DMS 273 (cell line): ENCODE measurements at regions not wholly inside any gene's neighbourhood (a gene's known extent, or its start where the extent isn't known, plus 50 kb on each side); places are given as distances from the start of the nearest gene placed in this dataset.

Experiments
- DNase-seq: peaks from one replicate; lab custom pipeline; 2025; ENCODE audit not compliant: unreplicated experiment; lab: John Stamatoyannopoulos, UW

DNA sequence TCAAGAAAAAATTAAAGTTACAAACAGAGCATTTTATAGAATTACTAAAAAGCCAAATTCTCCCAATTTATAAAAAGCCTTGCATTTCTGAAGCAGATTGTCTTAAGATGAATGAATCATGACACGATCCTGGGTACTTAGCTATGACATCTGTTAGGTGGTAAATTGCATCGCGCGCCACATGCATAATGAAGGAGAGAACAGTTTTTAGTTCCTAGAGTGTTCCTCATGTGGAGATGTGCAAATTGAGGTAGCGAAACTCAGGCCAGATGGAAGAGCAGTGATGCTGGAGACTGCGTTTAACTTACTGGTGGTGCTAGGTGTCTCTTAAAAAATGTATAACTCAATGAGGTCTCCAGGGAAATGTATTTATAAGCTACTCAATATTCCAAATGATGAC is 516.1 kb downstream of the EFNA5 start:
- peak; percentile 92 for DNase-seq

GRCh38 chr5:107153283-107153682 is 517.5 kb downstream of the EFNA5 start:
- DNase-seq, result peak; percentile 8

DNA sequence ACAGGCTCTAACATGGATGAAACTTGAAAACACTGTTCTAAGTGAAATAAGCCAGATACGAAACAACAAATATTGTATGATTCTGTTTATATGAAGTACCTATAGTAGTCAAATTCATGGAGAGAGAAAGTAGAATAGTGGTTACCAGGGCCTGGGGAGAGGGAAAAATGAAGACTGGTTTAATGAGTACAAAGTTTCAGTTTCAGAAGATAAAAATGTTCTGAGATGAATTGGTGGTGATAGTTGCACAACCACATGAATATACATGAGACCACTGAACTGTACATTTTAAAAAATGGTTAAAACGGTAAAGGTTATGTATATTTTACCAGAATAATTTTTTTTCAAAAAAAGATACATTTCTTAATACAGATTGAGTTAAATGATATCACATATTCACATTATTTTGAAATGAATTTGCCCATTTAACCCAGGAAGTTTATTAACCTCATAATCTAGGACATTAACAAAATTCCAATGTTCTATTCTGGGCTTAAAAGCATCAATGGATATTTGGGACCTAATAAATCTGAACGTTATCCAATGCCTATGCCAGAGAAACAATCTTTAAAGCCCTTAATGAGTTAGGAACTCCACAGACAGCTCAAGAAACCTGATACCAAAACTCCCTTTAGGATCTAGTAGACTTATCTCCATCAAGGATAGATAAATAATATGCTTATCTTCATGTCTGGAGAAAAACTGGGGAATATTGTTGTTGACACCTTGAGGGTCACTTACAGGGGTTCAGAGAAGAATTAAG is 521.3 kb downstream of the EFNA5 start:
- peak; percentile 19 for DNase-seq

- DNase-seq, result no peak
Measured at GRCh38 chr5:107147589-107147988, 523.1 kb downstream of the EFNA5 start.

DNA sequence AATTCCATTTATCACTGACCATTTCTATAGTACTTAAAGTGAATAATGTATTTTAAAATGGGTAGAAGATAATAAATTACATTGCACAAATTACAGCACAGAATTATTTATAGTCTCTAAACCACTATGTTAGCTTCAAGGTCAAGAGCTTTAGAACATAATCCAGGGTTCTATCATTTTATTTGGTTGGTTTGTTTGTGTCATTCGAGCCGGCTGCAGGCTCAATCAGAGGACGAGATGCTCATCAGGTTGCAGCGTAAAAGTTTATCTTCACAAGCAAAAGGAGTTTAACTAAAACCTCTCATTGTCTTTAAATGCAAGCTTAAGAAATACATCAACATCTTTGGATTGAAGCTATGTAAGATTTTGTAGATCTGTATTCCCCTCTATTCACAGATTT is 523.8 kb downstream of the EFNA5 start:
- DNase-seq, result no peak

- no peak for DNase-seq
Measured at GRCh38 chr5:107135391-107135790, 535.3 kb downstream of the EFNA5 start.

DNA sequence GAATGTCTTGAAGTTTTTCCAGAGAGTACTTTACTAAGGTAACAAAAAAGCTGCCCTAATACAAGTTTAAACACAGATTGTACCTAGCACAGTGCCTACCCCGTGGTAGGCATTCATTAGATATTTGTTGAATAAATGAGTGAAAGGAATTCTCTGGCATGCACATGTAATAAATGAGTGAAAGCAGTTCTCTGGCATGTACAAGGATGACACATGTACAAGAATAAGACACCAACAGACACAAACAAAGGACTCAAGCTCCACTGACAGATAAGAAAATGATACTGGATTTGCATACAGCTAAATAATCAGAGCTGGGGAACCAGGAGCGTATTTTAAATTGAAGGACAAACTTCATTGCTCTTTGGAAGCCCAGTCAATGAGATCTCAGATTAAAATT is 535.8 kb downstream of the EFNA5 start:
- DNase-seq, result no peak

GRCh38 chr5:107129051-107129450 is 541.7 kb downstream of the EFNA5 start:
- DNase-seq, result no peak

DNA sequence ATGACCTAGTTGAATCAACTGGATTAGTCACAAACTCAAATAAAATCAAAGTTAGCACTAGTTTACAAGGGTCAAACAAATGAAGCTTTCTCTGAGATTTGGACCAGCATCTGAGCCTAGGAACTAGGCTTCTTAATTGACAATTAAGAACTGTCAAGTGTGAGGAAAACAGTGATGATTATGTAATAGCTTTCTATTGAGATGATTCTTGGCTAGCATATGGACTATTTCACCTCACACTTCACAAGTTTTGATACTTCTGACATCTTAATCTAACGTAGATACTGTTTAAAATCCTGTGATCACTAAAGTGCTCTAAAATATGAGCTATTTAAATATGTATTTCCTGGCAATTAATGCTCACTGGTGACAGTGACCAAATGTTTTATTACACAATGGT is 542.9 kb downstream of the EFNA5 start:
- DNase-seq, result no peak

DNA sequence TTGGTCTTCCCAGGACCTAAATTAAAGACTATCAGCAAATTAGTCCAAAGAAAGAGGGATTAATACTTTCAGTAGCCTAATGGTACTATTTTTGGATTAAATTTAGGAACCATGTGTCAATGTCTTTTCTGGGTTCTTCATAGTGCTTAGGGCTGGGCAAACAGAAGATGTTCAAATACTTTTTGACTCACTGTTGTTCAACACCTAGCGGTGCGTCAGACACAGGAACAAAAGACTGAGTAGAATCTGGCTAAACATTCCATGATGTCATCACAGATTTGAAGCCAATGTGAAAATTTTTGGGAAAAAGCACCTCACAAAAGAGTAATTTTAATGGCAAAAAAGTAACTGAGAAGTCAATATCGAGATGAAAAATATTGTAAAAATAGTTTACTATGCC is 544.4 kb downstream of the EFNA5 start:
- no peak for DNase-seq

DNA sequence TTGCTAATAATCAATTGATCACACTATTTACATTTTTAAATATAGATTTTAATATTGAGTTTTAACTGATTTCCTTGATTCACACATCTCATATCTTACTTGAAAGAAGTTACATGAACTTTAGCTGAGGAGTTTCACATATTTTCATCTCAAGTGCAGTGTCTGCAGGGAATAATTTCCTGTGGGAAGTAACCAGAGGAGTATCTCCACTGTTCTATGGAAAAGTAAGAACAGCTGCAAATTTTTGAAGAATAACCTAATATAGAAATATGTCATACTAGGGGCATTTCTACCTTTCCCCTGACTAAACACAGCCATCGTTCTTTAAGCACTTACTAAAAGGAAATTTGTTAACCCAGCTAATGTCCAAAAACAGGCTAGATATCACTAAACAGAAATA is 546.4 kb downstream of the EFNA5 start:
- no peak for DNase-seq

- DNase-seq, result no peak
Measured at GRCh38 chr5:107123014-107123413, 547.7 kb downstream of the EFNA5 start.

GRCh38 chr5:107121793-107122519 is 548.8 kb downstream of the EFNA5 start:
- peak; percentile 62 for DNase-seq

- no peak for DNase-seq
Measured at GRCh38 chr5:107119656-107120055, 551.1 kb downstream of the EFNA5 start.

DNA sequence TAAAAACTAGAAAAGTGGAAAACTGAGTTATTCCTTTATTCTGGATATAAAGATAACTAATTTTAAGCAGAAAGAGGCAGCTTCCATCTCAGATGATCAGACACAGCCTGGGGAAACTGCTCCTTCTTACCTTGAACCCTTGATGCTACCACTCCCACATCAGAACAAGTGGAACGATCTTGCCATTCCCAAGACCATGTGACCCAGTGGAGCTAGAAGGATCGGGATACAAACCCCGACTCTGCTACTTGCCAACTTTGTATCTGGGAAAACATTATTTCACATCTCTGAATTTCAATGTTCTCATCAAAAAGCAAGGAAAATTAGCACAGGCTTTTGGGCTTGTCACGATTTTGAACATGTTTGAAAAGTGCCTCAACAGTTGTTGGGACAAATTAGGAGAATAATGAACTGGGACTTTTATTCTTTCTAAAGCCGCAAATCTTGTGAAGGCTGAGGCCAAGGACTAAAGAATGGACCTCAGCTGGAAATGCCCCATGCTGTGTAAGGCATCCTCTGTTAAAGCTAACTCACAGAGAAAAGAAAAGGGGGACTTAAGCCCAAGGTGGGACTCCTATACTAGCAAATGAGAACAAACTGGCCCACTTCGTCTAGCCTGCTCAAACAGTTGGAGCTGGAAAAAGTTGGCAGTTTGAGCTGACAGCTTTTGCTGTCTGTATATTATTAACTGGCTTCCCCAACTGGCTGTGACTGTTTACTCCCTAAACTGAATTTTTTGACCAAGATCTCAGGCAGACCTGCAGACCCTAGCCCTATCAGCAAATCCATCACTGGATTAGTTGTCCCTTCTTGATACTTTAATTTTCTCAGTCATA is 552.3 kb downstream of the EFNA5 start:
- peak; percentile 5 for DNase-seq

- DNase-seq, result peak; percentile 95
Measured at GRCh38 chr5:107112216-107112615, 558.5 kb downstream of the EFNA5 start.

DNA sequence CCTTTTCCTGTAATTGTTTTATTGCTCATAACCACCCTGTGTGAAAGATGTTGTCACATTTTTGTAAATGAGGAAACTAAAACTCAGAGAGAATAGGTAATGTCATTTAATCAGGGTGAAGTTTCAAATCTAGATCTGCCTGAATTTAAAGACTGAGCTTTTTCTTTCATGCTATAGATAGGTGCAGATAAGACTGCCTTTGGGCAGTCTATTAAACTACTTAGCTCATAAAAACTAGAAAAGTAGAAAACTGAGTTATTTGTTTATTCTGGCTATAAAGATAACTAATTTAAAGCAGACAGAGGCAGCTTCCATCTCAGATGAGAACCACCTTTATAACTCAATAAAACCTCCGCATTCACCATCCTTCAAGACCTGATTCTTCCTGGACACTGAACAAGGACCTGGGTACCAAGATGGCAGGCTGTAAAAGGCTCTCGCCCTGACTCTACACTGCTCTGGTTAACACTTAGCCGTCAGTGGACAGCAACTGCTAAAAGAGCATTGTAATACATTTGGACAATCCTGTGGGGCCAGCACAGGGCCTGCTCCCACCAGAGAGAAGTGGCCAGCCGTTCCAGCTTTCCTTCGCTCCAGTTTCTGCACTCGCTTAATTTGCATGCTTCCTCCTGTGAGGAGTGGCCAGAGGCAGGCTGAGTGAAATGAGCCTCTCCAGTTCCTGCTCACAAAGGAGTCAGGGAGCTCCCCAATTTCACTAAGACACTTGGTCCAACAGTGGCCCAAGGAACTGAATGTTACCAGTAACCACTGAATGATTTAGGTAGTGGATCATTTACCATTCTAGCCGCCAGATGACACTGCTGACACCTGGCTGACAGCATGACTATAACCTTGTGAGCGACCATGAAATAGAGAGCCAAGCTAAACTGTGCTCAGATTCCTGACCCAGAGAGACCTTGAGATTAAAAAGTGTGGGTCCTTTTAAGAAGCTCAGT is 566.4 kb downstream of the EFNA5 start:
- peak; percentile 30 for DNase-seq

DNA sequence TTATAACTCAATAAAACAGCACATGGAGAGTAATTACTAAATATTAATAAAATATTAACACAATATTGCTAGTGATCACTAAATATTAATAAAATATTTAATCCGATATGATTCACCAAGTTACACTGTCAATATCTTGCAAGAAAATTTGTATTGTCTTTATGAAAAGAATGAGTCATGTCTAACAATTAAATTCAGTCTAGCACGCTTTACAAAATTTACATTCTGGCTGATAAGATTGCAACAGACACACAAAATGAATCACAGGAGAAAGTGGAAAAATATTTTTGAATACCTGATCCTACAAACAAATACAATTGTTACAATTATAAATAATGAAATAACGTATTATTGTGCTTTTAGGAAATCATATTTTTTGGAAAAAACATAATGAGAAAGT is 567.2 kb downstream of the EFNA5 start:
- DNase-seq, result no peak

DNA sequence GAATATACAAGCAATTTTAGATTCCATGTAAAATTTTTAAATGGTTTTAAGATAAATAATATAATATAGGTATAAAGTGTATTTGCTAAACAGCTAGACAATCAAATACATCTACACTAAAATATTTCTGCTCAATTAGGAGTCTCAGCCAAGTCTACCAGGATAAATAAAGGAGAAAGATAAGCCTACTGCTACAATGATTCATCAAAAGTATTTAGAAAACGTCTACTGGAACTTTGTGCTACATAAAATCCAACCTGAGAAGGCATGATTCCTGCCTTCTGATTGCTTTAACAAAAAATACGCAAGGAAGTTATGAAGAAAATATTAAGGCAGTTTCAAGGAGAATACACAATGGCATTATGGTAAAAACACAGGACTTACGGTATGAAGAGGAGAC is 570.6 kb downstream of the EFNA5 start:
- DNase-seq, result no peak

DNA sequence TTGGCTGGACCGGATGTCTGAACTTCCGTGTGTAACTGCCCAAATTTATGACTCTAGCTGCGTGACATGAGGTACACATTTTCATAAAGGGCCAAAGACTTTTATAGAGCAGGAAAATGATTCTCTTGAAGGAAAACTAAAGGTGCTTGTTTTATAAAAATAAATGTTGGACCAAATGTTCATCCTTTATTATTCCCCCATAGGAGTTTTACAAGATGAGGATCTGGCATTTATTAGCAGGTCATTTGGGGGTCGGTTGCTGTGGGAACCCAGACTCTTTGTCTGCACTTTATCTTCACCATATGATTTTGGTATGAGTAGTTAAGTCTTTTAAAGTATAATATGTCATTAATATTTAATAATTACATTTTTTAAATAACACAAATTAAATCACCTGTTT is 571.2 kb downstream of the EFNA5 start:
- no peak for DNase-seq

DNA sequence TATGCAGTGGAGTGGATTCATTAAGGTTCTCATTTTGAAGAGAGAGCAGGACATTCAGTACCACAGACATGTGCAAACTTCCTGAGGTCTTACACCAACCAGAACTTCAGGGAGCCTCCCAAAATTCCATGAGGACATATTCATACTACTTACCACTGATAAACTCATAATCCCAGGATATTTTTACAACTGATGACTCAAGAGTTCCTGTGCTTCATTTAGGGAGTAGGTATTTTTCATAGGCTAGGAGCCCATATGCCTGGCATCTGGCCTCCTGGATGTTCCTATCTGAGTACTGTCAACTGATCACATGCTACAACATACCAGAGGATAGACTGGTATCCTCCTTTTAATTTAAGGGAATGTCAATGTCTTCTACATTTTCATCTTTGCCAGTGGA is 578.0 kb downstream of the EFNA5 start:
- no peak for DNase-seq
